ENCODE measurements at regions not wholly inside any gene's neighbourhood (a gene's known extent, or its start where the extent isn't known, plus 50 kb on each side); places are given as distances from the start of the nearest gene placed in this dataset.

DNA sequence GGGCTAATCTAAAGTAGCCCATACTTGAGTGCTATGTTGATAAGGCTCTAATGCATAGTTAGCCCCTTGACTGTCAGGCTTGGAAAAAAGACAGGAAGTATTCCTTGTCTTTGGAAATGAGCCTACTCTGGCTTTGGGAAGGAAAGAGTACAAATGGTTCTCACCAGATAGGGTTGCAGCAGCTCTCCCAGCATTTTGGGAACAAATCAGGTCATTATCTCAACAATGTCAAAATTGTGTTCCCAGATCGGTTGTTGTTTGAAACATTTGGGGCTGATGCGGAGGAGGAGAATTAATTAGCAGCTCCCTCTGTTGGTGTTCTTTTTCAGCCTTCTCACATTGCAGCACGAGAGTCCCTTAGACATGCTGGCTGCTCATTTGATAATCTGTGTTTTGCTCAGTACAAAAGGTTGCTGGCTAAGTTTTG, 294.7 kb upstream of the DMRT1 start:
- no peaks in the 10 kb centered on the region for H3K27me3 ChIP-seq (ENCODE audit: control insufficient read depth in 2 of 2, insufficient read depth in 2 of 2, low read length in 2 of 2)
- H3K79me2 ChIP-seq (ENCODE audit: control insufficient read depth, insufficient read depth, low read length): no peaks in the 10 kb centered on the region
- intact Hi-C loops (cut with micrococcal nuclease) (loop anchor here (1.0 kb wide), 1 partner anchor 162 kb away; no protein-coding TSS in a partner anchor), dilution Hi-C loops (cut with MboI; ENCODE audit: extremely low pct_ligation_motif_present, low sequenced_read_pairs) (no loop called here)
- FAIRE-seq (peak; percentile 63), DNase-seq (ENCODE audit: low read depth, low spot score) (peak; percentile 27)
- H3K4me1 ChIP-seq (ENCODE audit: control insufficient read depth, extremely low read depth, insufficient read depth, low read length): no peaks in the 10 kb centered on the region
- H3K36me3 ChIP-seq (ENCODE audit: control insufficient read depth in 2 of 2, extremely low read depth in 1 of 2, insufficient read depth in 2 of 2, low read length in 2 of 2): no peaks in the 10 kb centered on the region
- TF ChIP-seq GATA2 (IDR thresholded peaks at IDR 0.05; ENCODE audit: insufficient read depth, insufficient read length, low read depth, low read length): no peak
- TF ChIP-seq, protein P1, sequence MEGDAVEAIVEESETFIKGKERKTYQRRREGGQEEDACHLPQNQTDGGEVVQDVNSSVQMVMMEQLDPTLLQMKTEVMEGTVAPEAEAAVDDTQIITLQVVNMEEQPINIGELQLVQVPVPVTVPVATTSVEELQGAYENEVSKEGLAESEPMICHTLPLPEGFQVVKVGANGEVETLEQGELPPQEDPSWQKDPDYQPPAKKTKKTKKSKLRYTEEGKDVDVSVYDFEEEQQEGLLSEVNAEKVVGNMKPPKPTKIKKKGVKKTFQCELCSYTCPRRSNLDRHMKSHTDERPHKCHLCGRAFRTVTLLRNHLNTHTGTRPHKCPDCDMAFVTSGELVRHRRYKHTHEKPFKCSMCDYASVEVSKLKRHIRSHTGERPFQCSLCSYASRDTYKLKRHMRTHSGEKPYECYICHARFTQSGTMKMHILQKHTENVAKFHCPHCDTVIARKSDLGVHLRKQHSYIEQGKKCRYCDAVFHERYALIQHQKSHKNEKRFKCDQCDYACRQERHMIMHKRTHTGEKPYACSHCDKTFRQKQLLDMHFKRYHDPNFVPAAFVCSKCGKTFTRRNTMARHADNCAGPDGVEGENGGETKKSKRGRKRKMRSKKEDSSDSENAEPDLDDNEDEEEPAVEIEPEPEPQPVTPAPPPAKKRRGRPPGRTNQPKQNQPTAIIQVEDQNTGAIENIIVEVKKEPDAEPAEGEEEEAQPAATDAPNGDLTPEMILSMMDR (IDR thresholded peaks at IDR 0.05; ENCODE audit: extremely low read depth in 1 of 2, insufficient read depth in 1 of 2, low read depth in 1 of 2, low read length in 2 of 2): peak in 1 of 2 donors; percentile 15
- H3K4me2 ChIP-seq (ENCODE audit: insufficient read depth, low read length): no peak overlapping the region
- ChIA-PET POLR2A (no interaction called here), CTCF (interaction anchor here (1.0 kb wide), 2 partner anchors 32 to 40 kb away, joined by 3 read pairs; no protein-coding TSS in a partner anchor)
- no peaks in the 10 kb centered on the region for H3K9me1 ChIP-seq (replicated peaks; ENCODE audit: control insufficient read depth, extremely low read depth, insufficient read depth, low read length)
- BruUV-seq (replicated peaks): no TSS peak
- no peak overlapping the region for H2AFZ ChIP-seq (ENCODE audit: low read depth, low read length)
- H3K27ac ChIP-seq (ENCODE audit: insufficient read depth, low read depth, low read length): no peak overlapping the region
- H3K4me3 ChIP-seq (replicated peaks in 1 of 3; ENCODE audit: insufficient read depth in 1 of 3, low read depth in 1 of 3, low read length in 3 of 3): no peak overlapping the region
- H3K9me3 ChIP-seq (replicated peaks; ENCODE audit: control insufficient read depth, insufficient read depth, low read length): no peaks in the 10 kb centered on the region
- H4K20me1 ChIP-seq (replicated peaks; ENCODE audit: control insufficient read depth, extremely low read depth, insufficient read depth, low read length): no peaks in the 10 kb centered on the region
- no peak overlapping the region for H3K9ac ChIP-seq (replicated peaks; ENCODE audit: extremely low read depth, insufficient read depth, low read length)

- CTCF ChIA-PET: interaction anchor here (1.0 kb wide), 2 partner anchors 31 to 40 kb away, joined by 3 read pairs; no protein-coding TSS in a partner anchor
- intact Hi-C loops (cut with micrococcal nuclease): loop anchor here (1.0 kb wide), 1 partner anchor 162 kb away; no protein-coding TSS in a partner anchor
These were observed 294.2 kb upstream of the DMRT1 start for GRCh38 chr9:547314-547713.

More at GRCh38 chr9:547314-547713, 294.2 kb upstream of the DMRT1 start:
- DNase-seq (ENCODE audit: low read depth, low spot score) (no peak), FAIRE-seq (no peak)
- Histone ChIP-seq H3K27ac (ENCODE audit: insufficient read depth, low read depth, low read length) (no peak overlapping the region), H3K4me3 (replicated peaks in 1 of 3; ENCODE audit: insufficient read depth in 1 of 3, low read depth in 1 of 3, low read length in 3 of 3) (no peak overlapping the region), H3K79me2 (ENCODE audit: control insufficient read depth, insufficient read depth, low read length) (no peaks in the 10 kb centered on the region), H3K4me2 (ENCODE audit: insufficient read depth, low read length) (no peak overlapping the region), H3K9me3 (replicated peaks; ENCODE audit: control insufficient read depth, insufficient read depth, low read length) (no peaks in the 10 kb centered on the region), H3K36me3 (ENCODE audit: control insufficient read depth in 2 of 2, extremely low read depth in 1 of 2, insufficient read depth in 2 of 2, low read length in 2 of 2) (no peaks in the 10 kb centered on the region), H3K4me1 (ENCODE audit: control insufficient read depth, extremely low read depth, insufficient read depth, low read length) (no peaks in the 10 kb centered on the region), H4K20me1 (replicated peaks; ENCODE audit: control insufficient read depth, extremely low read depth, insufficient read depth, low read length) (no peaks in the 10 kb centered on the region), H3K9ac (replicated peaks; ENCODE audit: extremely low read depth, insufficient read depth, low read length) (no peak overlapping the region), H2AFZ (ENCODE audit: low read depth, low read length) (no peak overlapping the region), H3K9me1 (replicated peaks; ENCODE audit: control insufficient read depth, extremely low read depth, insufficient read depth, low read length) (no peaks in the 10 kb centered on the region), H3K27me3 (ENCODE audit: control insufficient read depth in 2 of 2, insufficient read depth in 2 of 2, low read length in 2 of 2) (no peaks in the 10 kb centered on the region)
- POLR2A ChIA-PET: no interaction called here
- BruUV-seq (replicated peaks): no TSS peak
- dilution Hi-C loops (cut with MboI; ENCODE audit: extremely low pct_ligation_motif_present, low sequenced_read_pairs): no loop called here
- TF ChIP-seq, protein P1 (IDR thresholded peaks at IDR 0.05; ENCODE audit: extremely low read depth in 1 of 2, insufficient read depth in 1 of 2, low read depth in 1 of 2, low read length in 2 of 2): no peak
- TF ChIP-seq POLR2AphosphoS5 (IDR thresholded peaks at IDR 0.05; ENCODE audit: insufficient read depth, low read depth, low read length) (no peak), JUN (IDR thresholded peaks at IDR 0.05; ENCODE audit: borderline replicate concordance, insufficient read depth, insufficient read length, low read depth) (no peak), EZH2 (IDR thresholded peaks at IDR 0.05; ENCODE audit: borderline replicate concordance, low read depth, low read length, severe bottlenecking) (no peak), FOS (IDR thresholded peaks at IDR 0.05; ENCODE audit: borderline replicate concordance, insufficient read depth, low read length) (no peak), GATA2 (IDR thresholded peaks at IDR 0.05; ENCODE audit: insufficient read depth, insufficient read length, low read depth, low read length) (no peak), POLR2A (IDR thresholded peaks at IDR 0.05; ENCODE audit: low read depth, low read length) (no peak), MYC (IDR thresholded peaks at IDR 0.05; ENCODE audit: low read depth, low read length) (no peak), MAX (IDR thresholded peaks at IDR 0.05; ENCODE audit: insufficient read depth, insufficient read length) (no peak)

All from endothelial cell of umbilical vein (primary cell).